ENCODE measurements at regions not wholly inside any gene's neighbourhood (a gene's known extent, or its start where the extent isn't known, plus 50 kb on each side); places are given as distances from the start of the nearest gene placed in this dataset.

DNA sequence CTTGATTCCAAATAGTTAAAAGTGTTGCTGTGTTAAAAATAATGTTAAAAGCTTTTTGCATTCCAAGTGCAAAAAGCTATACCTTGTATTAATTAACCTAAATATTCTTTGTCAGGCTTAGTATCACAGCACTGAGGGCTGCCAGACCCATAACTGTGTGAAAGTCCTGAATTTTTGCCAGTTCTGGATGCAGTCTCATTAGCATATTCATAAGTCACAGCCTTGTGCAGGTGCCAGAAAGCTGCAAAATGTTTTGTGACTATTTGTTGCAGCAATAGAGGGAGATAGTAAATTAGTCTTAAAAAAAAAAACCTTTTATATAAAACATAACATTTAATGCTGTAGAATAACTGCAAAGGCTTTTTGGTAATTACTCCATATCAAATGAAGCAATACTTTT, 56.6 kb downstream of the SLITRK1 start:
- intact Hi-C loops (cut with micrococcal nuclease), result no loop called here
- ChIA-PET CTCF (no interaction called here), POLR2A (no interaction called here)
- DNase-seq (no peak), ATAC-seq (ENCODE audit: low read depth) (no peak)
- Mint-ChIP-seq H3K4me1 (no peaks in the 10 kb centered on the region), H3K4me3 (no peak overlapping the region), H3K9me3 (peaks cover 3% of the 10 kb centered on the region), H3K27me3 (no peaks in the 10 kb centered on the region), H3K27ac (no peak overlapping the region), H3K36me3 (ENCODE audit: low read depth) (no peaks in the 10 kb centered on the region)
- TF ChIP-seq, protein P1, sequence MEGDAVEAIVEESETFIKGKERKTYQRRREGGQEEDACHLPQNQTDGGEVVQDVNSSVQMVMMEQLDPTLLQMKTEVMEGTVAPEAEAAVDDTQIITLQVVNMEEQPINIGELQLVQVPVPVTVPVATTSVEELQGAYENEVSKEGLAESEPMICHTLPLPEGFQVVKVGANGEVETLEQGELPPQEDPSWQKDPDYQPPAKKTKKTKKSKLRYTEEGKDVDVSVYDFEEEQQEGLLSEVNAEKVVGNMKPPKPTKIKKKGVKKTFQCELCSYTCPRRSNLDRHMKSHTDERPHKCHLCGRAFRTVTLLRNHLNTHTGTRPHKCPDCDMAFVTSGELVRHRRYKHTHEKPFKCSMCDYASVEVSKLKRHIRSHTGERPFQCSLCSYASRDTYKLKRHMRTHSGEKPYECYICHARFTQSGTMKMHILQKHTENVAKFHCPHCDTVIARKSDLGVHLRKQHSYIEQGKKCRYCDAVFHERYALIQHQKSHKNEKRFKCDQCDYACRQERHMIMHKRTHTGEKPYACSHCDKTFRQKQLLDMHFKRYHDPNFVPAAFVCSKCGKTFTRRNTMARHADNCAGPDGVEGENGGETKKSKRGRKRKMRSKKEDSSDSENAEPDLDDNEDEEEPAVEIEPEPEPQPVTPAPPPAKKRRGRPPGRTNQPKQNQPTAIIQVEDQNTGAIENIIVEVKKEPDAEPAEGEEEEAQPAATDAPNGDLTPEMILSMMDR (IDR thresholded peaks at IDR 0.05), result no peak

DNA sequence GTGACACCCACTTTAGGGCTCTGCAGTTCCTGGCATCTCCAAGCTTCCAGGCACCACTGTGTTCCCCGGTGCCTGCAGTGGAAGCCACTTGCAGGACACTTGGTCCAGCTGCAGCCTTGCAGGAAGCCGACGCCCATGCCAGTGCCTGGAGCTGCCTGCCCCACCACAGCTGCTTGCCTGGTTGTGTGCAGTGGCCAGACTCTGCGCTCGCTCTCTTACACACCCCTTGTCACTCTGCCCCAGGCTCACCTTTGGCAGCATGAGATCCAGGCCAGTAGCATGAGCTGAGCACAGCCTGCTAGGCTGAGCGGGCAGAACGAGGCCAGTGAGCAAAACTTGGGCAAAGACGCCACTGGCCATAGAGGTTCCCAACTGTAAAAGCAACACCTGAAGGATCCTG, 57.7 kb downstream of the SLITRK1 start:
- CTCF ChIA-PET, result no interaction called here
- Mint-ChIP-seq H3K4me1 (no peaks in the 10 kb centered on the region), H3K4me3 (no peak overlapping the region), H3K36me3 (ENCODE audit: low read depth) (no peaks in the 10 kb centered on the region), H3K27me3 (no peaks in the 10 kb centered on the region), H3K9me3 (no peaks in the 10 kb centered on the region), H3K27ac (no peak overlapping the region)
- intact Hi-C loops (cut with micrococcal nuclease), result no loop called here
- DNase-seq, result no peak
- ATAC-seq (ENCODE audit: low read depth), result no peak
- TF ChIP-seq, protein P1 (IDR thresholded peaks at IDR 0.05), result no peak
- POLR2A ChIA-PET, result no interaction called here

DNA sequence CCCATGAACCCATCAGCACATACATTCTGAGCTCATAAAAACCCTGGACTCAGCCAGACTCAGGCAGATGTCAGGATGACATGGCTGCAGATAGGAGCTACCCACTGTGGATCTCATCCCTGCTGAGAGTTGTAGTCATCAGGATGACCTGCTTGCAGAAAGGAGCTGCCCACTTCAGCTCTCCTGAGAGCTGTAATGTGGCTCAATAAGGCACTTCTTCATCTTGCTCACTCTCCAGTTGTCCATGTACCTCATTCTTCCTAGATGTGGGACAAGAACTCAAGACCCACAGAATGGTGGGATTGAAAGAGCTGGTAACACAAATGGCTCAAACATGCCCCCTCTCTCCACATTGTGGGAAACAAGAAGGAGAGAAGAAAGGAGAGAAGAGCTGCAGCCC, 58.2 kb downstream of the SLITRK1 start:
- no peak for ATAC-seq (ENCODE audit: low read depth)
- intact Hi-C loops (cut with micrococcal nuclease), result no loop called here
- Mint-ChIP-seq H3K27me3 (no peaks in the 10 kb centered on the region), H3K4me1 (no peaks in the 10 kb centered on the region), H3K36me3 (ENCODE audit: low read depth) (no peaks in the 10 kb centered on the region), H3K9me3 (no peaks in the 10 kb centered on the region), H3K27ac (no peak overlapping the region), H3K4me3 (no peak overlapping the region)
- DNase-seq, result no peak
- TF ChIP-seq, protein P1 (IDR thresholded peaks at IDR 0.05), result no peak
- POLR2A ChIA-PET, result no interaction called here
- CTCF ChIA-PET, result no interaction called here

DNA sequence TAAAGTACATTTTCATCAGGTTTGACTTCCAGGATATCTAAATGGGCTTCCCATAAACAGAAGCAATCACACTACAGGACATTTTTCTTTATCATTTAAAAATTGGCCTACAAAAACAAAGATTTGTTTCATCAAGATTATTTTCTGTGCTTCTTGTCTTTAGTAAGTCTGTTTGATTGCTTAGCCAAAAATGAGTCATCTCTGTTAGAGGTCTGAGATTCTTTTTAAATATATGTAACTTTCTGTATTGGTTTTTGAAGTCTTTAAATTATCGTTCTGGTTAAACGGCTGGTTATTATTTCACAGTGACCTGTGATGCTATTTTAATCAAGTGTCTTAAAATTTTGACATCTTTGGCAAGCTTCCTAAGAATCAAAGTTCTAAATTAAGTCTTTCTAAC, 62.7 kb downstream of the SLITRK1 start:
- Mint-ChIP-seq H3K36me3 (ENCODE audit: low read depth) (no peaks in the 10 kb centered on the region), H3K27ac (no peak overlapping the region), H3K4me1 (no peaks in the 10 kb centered on the region), H3K27me3 (no peaks in the 10 kb centered on the region), H3K4me3 (no peak overlapping the region), H3K9me3 (peaks cover 8% of the 10 kb centered on the region)
- DNase-seq, result no peak
- intact Hi-C loops (cut with micrococcal nuclease), result no loop called here
- TF ChIP-seq, protein P1 (IDR thresholded peaks at IDR 0.05), result no peak
- ChIA-PET CTCF (no interaction called here), POLR2A (no interaction called here)
- ATAC-seq (ENCODE audit: low read depth), result no peak

DNA sequence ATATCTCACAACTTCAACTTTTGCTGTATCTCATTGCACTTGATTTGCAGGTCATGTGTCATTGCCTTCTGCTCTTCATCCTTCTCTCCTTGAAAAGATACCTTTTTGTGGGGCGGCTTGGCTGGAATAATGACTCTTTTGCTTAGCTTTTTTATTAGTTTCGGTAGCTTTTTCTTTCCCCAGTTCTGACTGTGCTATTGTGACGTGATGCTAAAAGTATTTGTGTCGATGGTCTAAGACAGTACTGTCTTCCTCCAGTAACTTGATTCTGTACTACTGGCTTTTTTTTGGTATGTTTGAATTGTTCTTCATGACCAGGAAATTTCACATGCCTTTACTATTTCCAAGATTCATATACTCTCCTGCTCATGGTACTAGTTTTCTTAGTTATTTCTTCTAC, 63.1 kb downstream of the SLITRK1 start:
- intact Hi-C loops (cut with micrococcal nuclease), result no loop called here
- H3K27ac Mint-ChIP-seq, result no peak overlapping the region
- DNase-seq (no peak), ATAC-seq (ENCODE audit: low read depth) (no peak)
- CTCF ChIA-PET, result no interaction called here
- POLR2A ChIA-PET, result no interaction called here
- no peaks in the 10 kb centered on the region for H3K4me1 Mint-ChIP-seq
- TF ChIP-seq, protein P1 (IDR thresholded peaks at IDR 0.05), result no peak
- peaks cover 8% of the 10 kb centered on the region for H3K9me3 Mint-ChIP-seq
- H3K4me3 Mint-ChIP-seq, result no peak overlapping the region
- no peaks in the 10 kb centered on the region for H3K36me3 Mint-ChIP-seq (ENCODE audit: low read depth)
- no peaks in the 10 kb centered on the region for H3K27me3 Mint-ChIP-seq
